Neural progenitor cell (in vitro differentiated cells): ENCODE measurements at regions not wholly inside any gene's neighbourhood (a gene's known extent, or its start where the extent isn't known, plus 50 kb on each side); places are given as distances from the start of the nearest gene placed in this dataset.

Experiments
- DNase-seq: peaks from one replicate; pipeline ENCODE4 v3.0.0-alpha.2; 2016; ENCODE audit warnings: low spot score
- H2AFZ ChIP-seq: fragments of 200-600 bp; sonication (generic); replicated peaks from 2 replicates; pipeline ENCODE4 v1.6.1; 2016; ENCODE audit warnings: antibody characterized with exemption
- H3F3A ChIP-seq: fragments of 200-600 bp; sonication (generic); 2 replicates; pipeline ENCODE4 v1.6.1; 2016; ENCODE audit warnings: antibody characterized with exemption, low read depth
- H3K27ac ChIP-seq: fragments of 200-600 bp; sonication (generic); 2 replicates; pipeline ENCODE4 v1.5.1; 2016; ENCODE audit warnings: mild to moderate bottlenecking
- H3K27me3 ChIP-seq: fragments of 200-600 bp; sonication (generic); 2 replicates; pipeline ENCODE4 v1.6.1; 2016; ENCODE audit warnings: mild to moderate bottlenecking, moderate library complexity
- H3K36me3 ChIP-seq: fragments of 200-600 bp; sonication (generic); 2 replicates; pipeline ENCODE4 v1.5.1; 2016
- H3K4me1 ChIP-seq: fragments of 200-600 bp; sonication (generic); 2 replicates; pipeline ENCODE4 v1.6.1; 2016; ENCODE audit warnings: mixed run types
- H3K4me2 ChIP-seq: fragments of 200-600 bp; sonication (generic); 2 replicates; pipeline ENCODE4 v1.6.1; 2016
- H3K4me3 ChIP-seq: fragments of 200-600 bp; sonication (generic); 2 replicates; pipeline ENCODE4 v1.5.1; 2016
- H3K79me2 ChIP-seq: fragments of 200-600 bp; sonication (generic); 2 replicates; pipeline ENCODE4 v1.6.1; 2016; ENCODE audit warnings: low read depth
- H3K9ac ChIP-seq: fragments of 200-600 bp; sonication (generic); 2 replicates; pipeline ENCODE4 v1.6.1; 2016
- H3K9me3 ChIP-seq: fragments of 200-600 bp; sonication (generic); 2 replicates; pipeline ENCODE4 v1.5.1; 2016; ENCODE audit warnings: low read depth
- H4K20me1 ChIP-seq: fragments of 200-600 bp; sonication (generic); 2 replicates; pipeline ENCODE4 v1.6.1; 2016; ENCODE audit warnings: low read depth
- H3K27ac Mint-ChIP-seq: 3 replicates; pipeline ENCODE4 v1.8.0; 2021; ENCODE audit warnings: mixed read lengths
- H3K27me3 Mint-ChIP-seq: 2 replicates; pipeline ENCODE4 v1.8.0; 2022; ENCODE audit warnings: low read depth, mild to moderate bottlenecking, inconsistent platforms, moderate library complexity, mixed read lengths; ENCODE audit not compliant: insufficient read depth
- H3K36me3 Mint-ChIP-seq: 3 replicates; pipeline ENCODE4 v1.8.0; 2021; ENCODE audit warnings: mixed read lengths
- H3K4me1 Mint-ChIP-seq: 3 replicates; pipeline ENCODE4 v1.8.0; 2021; ENCODE audit warnings: mixed read lengths
- H3K4me3 Mint-ChIP-seq: 3 replicates; pipeline ENCODE4 v1.8.0; 2021; ENCODE audit warnings: mild to moderate bottlenecking, moderate library complexity, mixed read lengths
- H3K9me3 Mint-ChIP-seq: 3 replicates; pipeline ENCODE4 v1.8.0; 2020; ENCODE audit warnings: mixed read lengths
- CTCF ChIP-seq: fragments of 200-600 bp; sonication (generic); IDR thresholded peaks from 2 replicates; pipeline ENCODE4 v1.5.1; 2017; ENCODE audit warnings: antibody characterized with exemption, mild to moderate bottlenecking
- EZH2 ChIP-seq: fragments of 200-600 bp; sonication (generic); IDR thresholded peaks from 2 replicates; pipeline ENCODE4 v1.6.1; 2017; ENCODE audit warnings: antibody characterized with exemption, mild to moderate bottlenecking, moderate library complexity
- EZH2phosphoT487 ChIP-seq: fragments of 200-600 bp; sonication (generic); IDR thresholded peaks from 2 replicates; pipeline ENCODE4 v1.6.1; 2017; ENCODE audit warnings: antibody characterized with exemption

GRCh38 chr10:47223236-47223635 lies 76.8 kb upstream of the GDF10 start:
- Mint-ChIP-seq H3K36me3 (no peaks in the 10 kb centered on the region), H3K9me3 (peaks cover 6% of the 10 kb centered on the region), H3K27ac (no peak overlapping the region), H3K4me1 (peaks cover 9% of the 10 kb centered on the region), H3K27me3 (peaks cover 9% of the 10 kb centered on the region), H3K4me3 (no peak overlapping the region)
- H3K9ac ChIP-seq, result no peak overlapping the region
- H3K27ac ChIP-seq, result no peak overlapping the region
- peaks cover 7% of the 10 kb centered on the region for H3K4me1 ChIP-seq
- no peaks in the 10 kb centered on the region for H3F3A ChIP-seq
- H3K4me3 ChIP-seq, result no peak overlapping the region
- H3K27me3 ChIP-seq, result no peaks in the 10 kb centered on the region
- H3K36me3 ChIP-seq, result no peaks in the 10 kb centered on the region
- H2AFZ ChIP-seq, result no peak overlapping the region
- DNase-seq, result no peak
- no peak overlapping the region for H3K4me2 ChIP-seq
- no peaks in the 10 kb centered on the region for H4K20me1 ChIP-seq
- no peaks in the 10 kb centered on the region for H3K9me3 ChIP-seq
- no peaks in the 10 kb centered on the region for H3K79me2 ChIP-seq
- TF ChIP-seq CTCF (no peak), EZH2phosphoT487 (no peak), EZH2 (no peak)

- Histone ChIP-seq H3K27ac (no peak overlapping the region), H3K36me3 (no peaks in the 10 kb centered on the region), H3K79me2 (no peaks in the 10 kb centered on the region), H3K27me3 (no peaks in the 10 kb centered on the region), H3K4me3 (no peak overlapping the region), H3K9ac (no peak overlapping the region), H2AFZ (no peak overlapping the region), H4K20me1 (no peaks in the 10 kb centered on the region), H3K4me1 (peaks cover 7% of the 10 kb centered on the region), H3K4me2 (no peak overlapping the region), H3K9me3 (no peaks in the 10 kb centered on the region), H3F3A (no peaks in the 10 kb centered on the region)
- H3K4me3 Mint-ChIP-seq, result no peak overlapping the region
- H3K4me1 Mint-ChIP-seq, result peaks cover 4% of the 10 kb centered on the region
- peaks cover 11% of the 10 kb centered on the region for H3K9me3 Mint-ChIP-seq
- H3K36me3 Mint-ChIP-seq, result no peaks in the 10 kb centered on the region
- H3K27me3 Mint-ChIP-seq, result peaks cover 9% of the 10 kb centered on the region
- no peak for DNase-seq
- no peak for TF ChIP-seq CTCF
- TF ChIP-seq EZH2, result no peak
- no peak for TF ChIP-seq EZH2phosphoT487
- H3K27ac Mint-ChIP-seq, result no peak overlapping the region
Observed at GRCh38 chr10:47224546-47225218, 75.3 kb upstream of the GDF10 start.

- Histone ChIP-seq H3K27me3 (no peaks in the 10 kb centered on the region), H3K36me3 (no peaks in the 10 kb centered on the region), H3K9me3 (no peaks in the 10 kb centered on the region), H3F3A (no peaks in the 10 kb centered on the region), H3K4me2 (no peak overlapping the region), H4K20me1 (no peaks in the 10 kb centered on the region), H3K4me3 (no peak overlapping the region), H3K79me2 (no peaks in the 10 kb centered on the region), H3K27ac (no peak overlapping the region), H2AFZ (no peak overlapping the region), H3K9ac (no peak overlapping the region), H3K4me1 (peaks cover 7% of the 10 kb centered on the region)
- H3K9me3 Mint-ChIP-seq, result peaks cover 12% of the 10 kb centered on the region
- H3K4me1 Mint-ChIP-seq, result peaks cover 4% of the 10 kb centered on the region
- H3K4me3 Mint-ChIP-seq, result no peak overlapping the region
- no peaks in the 10 kb centered on the region for H3K36me3 Mint-ChIP-seq
- no peak for DNase-seq
- H3K27me3 Mint-ChIP-seq, result peaks cover 9% of the 10 kb centered on the region
- no peak overlapping the region for H3K27ac Mint-ChIP-seq
- TF ChIP-seq CTCF, result no peak
- TF ChIP-seq EZH2phosphoT487, result no peak
- no peak for TF ChIP-seq EZH2
Observed at GRCh38 chr10:47225219-47225927, 74.6 kb upstream of the GDF10 start.
